ENCODE measurements at regions not wholly inside any gene's neighbourhood (a gene's known extent, or its start where the extent isn't known, plus 50 kb on each side); places are given as distances from the start of the nearest gene placed in this dataset.

DNA sequence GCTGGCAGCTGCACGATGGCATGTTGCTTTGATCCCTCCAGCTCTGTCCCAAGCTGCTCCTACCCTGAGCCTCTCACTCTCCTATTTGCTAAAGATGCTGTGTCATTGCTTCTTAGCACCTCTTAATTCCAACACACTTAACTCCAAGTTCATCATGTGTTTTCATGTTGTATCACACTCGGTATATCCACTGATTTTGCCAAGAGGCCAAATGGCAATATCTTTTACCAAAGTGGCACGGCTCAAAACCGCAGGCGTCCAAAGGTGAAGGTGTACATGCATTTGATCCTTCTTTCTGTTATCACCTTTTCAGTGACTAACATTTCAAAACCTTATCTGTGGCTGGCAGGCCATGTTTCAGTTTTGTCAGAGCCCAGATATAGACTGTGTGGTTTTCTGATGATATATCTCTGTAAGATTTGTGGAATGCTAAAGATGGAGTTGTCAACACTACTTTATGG is 217.0 kb downstream of the TBX18 start:
- CTCF ChIA-PET: no interaction called here
- POLR2A ChIA-PET: no interaction called here

DNA sequence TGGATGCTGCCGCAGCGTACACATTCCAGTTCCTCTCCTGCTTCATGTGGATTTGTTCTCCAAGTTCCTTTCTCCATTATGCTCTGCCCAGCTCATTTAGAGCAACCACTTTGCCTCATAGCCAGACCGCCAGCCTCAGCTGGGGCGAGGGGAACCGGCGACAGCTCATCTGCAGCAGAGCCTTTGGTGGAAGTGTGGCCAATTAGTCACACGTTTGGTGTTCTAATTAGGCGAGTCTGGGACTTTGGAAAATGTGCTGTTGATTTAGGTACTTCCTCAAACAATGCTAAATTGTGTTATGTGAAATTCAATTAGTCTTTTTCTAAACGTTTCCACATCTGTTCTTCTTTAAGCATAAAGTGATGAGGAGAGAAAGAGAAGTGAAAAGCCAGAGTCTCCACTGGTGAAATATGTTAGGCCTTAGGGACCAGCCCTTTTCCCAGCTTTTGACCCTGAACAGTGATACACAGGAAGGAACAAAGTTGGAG is 217.9 kb downstream of the TBX18 start:
- DNase-seq (ENCODE audit: extremely low spot score): no peak
- POLR2A ChIA-PET: no interaction called here
- TF ChIP-seq ARNT (IDR thresholded peaks at IDR 0.05) (no peak), HDGF (IDR thresholded peaks at IDR 0.05; ENCODE audit: borderline replicate concordance) (no peak), TARDBP (IDR thresholded peaks at IDR 0.05) (no peak)
- CTCF ChIA-PET: no interaction called here

More for the DNA sequence above, 217.0 kb downstream of the TBX18 start:
- no peak for DNase-seq (ENCODE audit: extremely low spot score)
- TF ChIP-seq ZNF384 (IDR thresholded peaks at IDR 0.05): no peak
- TF ChIP-seq BHLHE40 (IDR thresholded peaks at IDR 0.05; ENCODE audit: borderline replicate concordance): no peak
- TF ChIP-seq SUZ12 (IDR thresholded peaks at IDR 0.05): no peak
- no peak for TF ChIP-seq NFRKB (IDR thresholded peaks at IDR 0.05)

DNA sequence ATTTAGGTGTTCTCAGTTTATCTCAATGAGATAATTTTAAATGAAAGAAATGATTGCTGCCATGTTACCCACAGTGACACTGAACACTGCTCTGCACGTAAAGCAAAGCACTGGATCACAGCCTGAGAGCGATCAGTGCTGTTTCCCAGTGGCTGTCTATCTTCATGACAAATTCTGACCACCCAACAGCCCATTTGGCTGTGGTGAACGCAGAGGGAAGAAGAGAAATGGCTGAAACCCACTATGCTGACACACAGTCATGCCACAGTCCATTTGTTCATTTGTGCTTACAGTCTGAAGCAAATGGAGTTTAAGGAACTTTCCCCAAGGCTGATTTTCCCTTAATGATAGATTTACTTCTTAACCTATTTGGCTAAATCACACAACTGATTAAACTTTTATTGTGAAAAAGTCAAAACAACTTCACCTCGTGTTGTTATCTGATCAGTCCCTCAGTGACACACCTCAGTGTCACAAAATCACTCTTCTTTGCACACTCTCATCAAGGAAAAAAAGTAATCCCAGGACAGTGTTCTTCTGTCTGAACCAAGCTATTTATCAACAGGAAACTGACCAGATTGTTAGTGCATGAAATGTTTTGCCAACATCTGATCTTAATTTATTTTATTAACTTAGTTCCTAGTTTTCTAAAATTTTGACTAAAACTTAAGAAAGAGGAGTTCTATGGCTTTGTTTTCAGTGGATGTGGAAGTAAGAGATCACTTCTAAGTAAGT is 225.1 kb downstream of the TBX18 start:
- ChIA-PET CTCF (no interaction called here), POLR2A (no interaction called here)
- TF ChIP-seq NFRKB (IDR thresholded peaks at IDR 0.05) (no peak), FOXM1 (IDR thresholded peaks at IDR 0.05; ENCODE audit: borderline replicate concordance) (no peak), FOXA1 (IDR thresholded peaks at IDR 0.05) (no peak), TARDBP (IDR thresholded peaks at IDR 0.05) (no peak), ZNF384 (IDR thresholded peaks at IDR 0.05) (no peak), ARNT (IDR thresholded peaks at IDR 0.05) (no peak), SUZ12 (IDR thresholded peaks at IDR 0.05) (no peak), FOXK2 (IDR thresholded peaks at IDR 0.05) (no peak), SP1 (IDR thresholded peaks at IDR 0.05) (no peak), ELF4 (IDR thresholded peaks at IDR 0.05) (no peak), BHLHE40 (IDR thresholded peaks at IDR 0.05; ENCODE audit: borderline replicate concordance) (no peak)
- TF ChIP-seq, protein P1, sequence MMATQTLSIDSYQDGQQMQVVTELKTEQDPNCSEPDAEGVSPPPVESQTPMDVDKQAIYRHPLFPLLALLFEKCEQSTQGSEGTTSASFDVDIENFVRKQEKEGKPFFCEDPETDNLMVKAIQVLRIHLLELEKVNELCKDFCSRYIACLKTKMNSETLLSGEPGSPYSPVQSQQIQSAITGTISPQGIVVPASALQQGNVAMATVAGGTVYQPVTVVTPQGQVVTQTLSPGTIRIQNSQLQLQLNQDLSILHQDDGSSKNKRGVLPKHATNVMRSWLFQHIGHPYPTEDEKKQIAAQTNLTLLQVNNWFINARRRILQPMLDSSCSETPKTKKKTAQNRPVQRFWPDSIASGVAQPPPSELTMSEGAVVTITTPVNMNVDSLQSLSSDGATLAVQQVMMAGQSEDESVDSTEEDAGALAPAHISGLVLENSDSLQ (IDR thresholded peaks at IDR 0.05): no peak

GRCh38 chr6:84536885-84537638 is 227.3 kb downstream of the TBX18 start:
- ChIA-PET CTCF (interaction anchor here (0.6 to 2.1 kb wide), 4 partner anchors 111 to 254 kb away, joined by 3 to 6 read pairs (median 4); no protein-coding TSS in a partner anchor), POLR2A (no interaction called here)
- TF ChIP-seq SUZ12 (IDR thresholded peaks at IDR 0.05): no peak
- no peak for TF ChIP-seq TARDBP (IDR thresholded peaks at IDR 0.05)
- no peak for TF ChIP-seq BHLHE40 (IDR thresholded peaks at IDR 0.05; ENCODE audit: borderline replicate concordance)
- no peak for TF ChIP-seq FOXA1 (IDR thresholded peaks at IDR 0.05)
- TF ChIP-seq NFRKB (IDR thresholded peaks at IDR 0.05): no peak
- no peak for TF ChIP-seq LEF1 (IDR thresholded peaks at IDR 0.05; ENCODE audit: borderline replicate concordance)
- no peak for TF ChIP-seq L3MBTL2 (conservative IDR thresholded peaks at IDR 0.05)
- TF ChIP-seq FOXM1 (IDR thresholded peaks at IDR 0.05; ENCODE audit: borderline replicate concordance): no peak
- TF ChIP-seq, protein P1 (IDR thresholded peaks at IDR 0.05): no peak
- no peak for TF ChIP-seq ZNF384 (IDR thresholded peaks at IDR 0.05)
- TF ChIP-seq SP1 (IDR thresholded peaks at IDR 0.05): no peak
- no peak for TF ChIP-seq FOXK2 (IDR thresholded peaks at IDR 0.05)
- no peak for TF ChIP-seq CTBP1 (IDR thresholded peaks at IDR 0.05; ENCODE audit: borderline replicate concordance)
- TF ChIP-seq ARNT (IDR thresholded peaks at IDR 0.05): no peak
- no peak for TF ChIP-seq ELF4 (IDR thresholded peaks at IDR 0.05)
- TF ChIP-seq HDGF (IDR thresholded peaks at IDR 0.05; ENCODE audit: borderline replicate concordance): no peak
- DNase-seq (ENCODE audit: extremely low spot score): no peak

More for the DNA sequence above, 225.1 kb downstream of the TBX18 start:
- DNase-seq (ENCODE audit: extremely low spot score): no peak

DNA sequence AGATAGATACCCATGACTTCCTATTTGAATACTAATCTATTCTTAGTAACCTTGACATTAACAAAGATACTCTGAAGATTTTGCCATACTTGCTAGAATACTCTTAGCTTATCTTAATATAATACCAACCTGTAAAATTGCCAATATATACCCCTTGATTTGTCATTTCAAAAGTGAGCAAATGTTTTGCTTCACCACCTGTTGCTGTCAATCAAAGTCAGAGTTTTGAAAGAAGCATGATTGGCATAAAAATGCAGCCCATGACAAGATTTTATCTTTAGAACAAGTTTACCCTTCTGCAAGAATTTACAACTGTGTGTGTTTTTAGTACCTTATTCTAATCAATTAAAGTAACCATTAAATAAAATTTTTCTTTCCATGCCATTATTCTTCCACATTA is 236.2 kb downstream of the TBX18 start:
- no peak for DNase-seq (ENCODE audit: extremely low spot score)
- TF ChIP-seq, protein P1 (IDR thresholded peaks at IDR 0.05): peak; percentile 62
- no peak for TF ChIP-seq ARNT (IDR thresholded peaks at IDR 0.05)
- POLR2A ChIA-PET: no interaction called here
- CTCF ChIA-PET: no interaction called here

DNA sequence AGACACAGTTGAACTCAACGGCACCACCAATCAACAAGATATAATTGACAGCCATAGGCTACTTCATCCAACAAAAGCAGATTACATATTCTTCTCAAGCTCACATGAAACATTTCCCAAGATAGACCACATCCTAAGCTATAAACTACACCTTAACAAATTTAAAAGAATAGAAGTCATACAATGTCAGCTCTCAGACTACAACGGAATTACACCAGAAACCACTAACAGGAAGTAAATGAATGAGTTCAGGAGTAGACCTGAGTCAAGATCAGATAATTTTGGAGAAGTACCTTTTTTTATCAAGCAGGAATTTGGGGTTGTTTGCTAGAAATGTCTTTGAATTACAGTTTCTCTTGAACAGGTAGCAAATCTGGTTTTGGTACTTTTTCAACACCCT is 237.8 kb downstream of the TBX18 start:
- CTCF ChIA-PET: interaction anchor here (1.2 kb wide), 1 partner anchor 12 kb away, joined by 5 read pairs; no protein-coding TSS in a partner anchor
- no peak for TF ChIP-seq ELF4 (IDR thresholded peaks at IDR 0.05)
- TF ChIP-seq NFRKB (IDR thresholded peaks at IDR 0.05): no peak
- TF ChIP-seq CTBP1 (IDR thresholded peaks at IDR 0.05; ENCODE audit: borderline replicate concordance): no peak
- TF ChIP-seq, protein P1 (IDR thresholded peaks at IDR 0.05): no peak
- no peak for TF ChIP-seq HDGF (IDR thresholded peaks at IDR 0.05; ENCODE audit: borderline replicate concordance)
- TF ChIP-seq SUZ12 (IDR thresholded peaks at IDR 0.05): no peak
- no peak for TF ChIP-seq FOXK2 (IDR thresholded peaks at IDR 0.05)
- no peak for TF ChIP-seq FOXM1 (IDR thresholded peaks at IDR 0.05; ENCODE audit: borderline replicate concordance)
- TF ChIP-seq SP1 (IDR thresholded peaks at IDR 0.05): no peak
- no peak for TF ChIP-seq L3MBTL2 (conservative IDR thresholded peaks at IDR 0.05)
- TF ChIP-seq TARDBP (IDR thresholded peaks at IDR 0.05): no peak
- TF ChIP-seq FOXA1 (IDR thresholded peaks at IDR 0.05): no peak
- TF ChIP-seq LEF1 (IDR thresholded peaks at IDR 0.05; ENCODE audit: borderline replicate concordance): no peak
- TF ChIP-seq ZNF384 (IDR thresholded peaks at IDR 0.05): no peak
- TF ChIP-seq ARNT (IDR thresholded peaks at IDR 0.05): no peak
- no peak for TF ChIP-seq BHLHE40 (IDR thresholded peaks at IDR 0.05; ENCODE audit: borderline replicate concordance)
- POLR2A ChIA-PET: no interaction called here
- no peak for DNase-seq (ENCODE audit: extremely low spot score)

Measured in HEK293T (cell line).